WTC11 (cell line): ENCODE measurements at regions not wholly inside any gene's neighbourhood (a gene's known extent, or its start where the extent isn't known, plus 50 kb on each side); places are given as distances from the start of the nearest gene placed in this dataset.

Source experiments
- ATAC-seq: fragments of 200-7000 bp; cut with Tn5 transposase; 2 replicates; pipeline ENCODE4 v1.10.0; 2021; ENCODE audit warnings: mild to moderate bottlenecking, moderate library complexity
- CTCF ChIA-PET: fragments of 300-600 bp; sonication (Branson Sonifier 250); formaldehyde crosslinking; loops from one replicate; lab custom pipeline; 2021; ENCODE audit warnings: antibody characterized with exemption; lab: Charles Lee
- POLR2A ChIA-PET: fragments of 350-600 bp; sonication (Branson Sonifier 250); formaldehyde crosslinking; loops from one replicate; lab custom pipeline; 2021; ENCODE audit warnings: antibody characterized with exemption; lab: Charles Lee
- DNase-seq: peaks from one replicate; pipeline ENCODE4 v3.0.0; 2021; ENCODE audit warnings: low spot score
- H3K27ac Mint-ChIP-seq: 2 replicates; pipeline ENCODE4 v1.8.0; 2021; ENCODE audit warnings: mixed read lengths
- H3K27me3 Mint-ChIP-seq: 2 replicates; pipeline ENCODE4 v1.8.0; 2021; ENCODE audit warnings: low read depth, mild to moderate bottlenecking, moderate library complexity, mixed read lengths
- H3K36me3 Mint-ChIP-seq: 2 replicates; pipeline ENCODE4 v1.8.0; 2021; ENCODE audit warnings: mixed read lengths
- H3K4me1 Mint-ChIP-seq: 2 replicates; pipeline ENCODE4 v1.8.0; 2022; ENCODE audit warnings: mixed read lengths
- H3K4me3 Mint-ChIP-seq: 2 replicates; pipeline ENCODE4 v1.8.0; 2021; ENCODE audit warnings: mild to moderate bottlenecking, moderate library complexity, mixed read lengths
- H3K9me3 Mint-ChIP-seq: 2 replicates; pipeline ENCODE4 v1.8.0; 2021; ENCODE audit warnings: mixed read lengths
- CBFB ChIP-seq: sonication (generic); formaldehyde crosslinking; IDR thresholded peaks from 2 replicates; pipeline ENCODE4 v1.8.1; 2022; ENCODE audit warnings: mild to moderate bottlenecking, low read depth, missing genetic modification reagents
- FOXK1 ChIP-seq: sonication (generic); formaldehyde crosslinking; IDR thresholded peaks from 2 replicates; pipeline ENCODE4 v1.8.0; 2022; ENCODE audit warnings: mild to moderate bottlenecking, moderate library complexity, missing genetic modification reagents
- GTF2I ChIP-seq: fragments of 250-450 bp; sonication (Bioruptor Pico); conservative IDR thresholded peaks from 2 replicates; pipeline ENCODE4 v1.4.0; 2021; ENCODE audit warnings: mild to moderate bottlenecking
- MXD4 ChIP-seq: fragments of 250-450 bp; sonication (Bioruptor Pico); IDR thresholded peaks from 2 replicates; pipeline ENCODE4 v1.8.0; 2021; ENCODE audit warnings: mild to moderate bottlenecking, moderate library complexity, borderline replicate concordance
- NFATC4 ChIP-seq: fragments of 250-450 bp; sonication (Bioruptor Pico); IDR thresholded peaks from 2 replicates; pipeline ENCODE4 v1.9.0; 2021; ENCODE audit warnings: mild to moderate bottlenecking
- PRRX2 ChIP-seq: fragments of 250-450 bp; sonication (Bioruptor Pico); IDR thresholded peaks from 2 replicates; pipeline ENCODE4 v1.8.0; 2021; ENCODE audit warnings: mild to moderate bottlenecking
- TEAD4 ChIP-seq: sonication (generic); formaldehyde crosslinking; IDR thresholded peaks from 2 replicates; pipeline ENCODE4 v1.8.0; 2022; ENCODE audit warnings: mild to moderate bottlenecking, missing genetic modification reagents
- ZNF121 ChIP-seq: sonication (generic); formaldehyde crosslinking; IDR thresholded peaks from 2 replicates; pipeline ENCODE4 v1.8.0; 2023; ENCODE audit warnings: missing genetic modification reagents
- ZNF263 ChIP-seq: sonication (generic); formaldehyde crosslinking; IDR thresholded peaks from 2 replicates; pipeline ENCODE4 v1.8.1; 2022; ENCODE audit warnings: low read depth, mild to moderate bottlenecking, moderate library complexity, missing genetic modification reagents
- ZNF416 ChIP-seq: fragments of 250-450 bp; sonication (Bioruptor Pico); IDR thresholded peaks from 2 replicates; pipeline ENCODE4 v1.9.0; 2021; ENCODE audit warnings: mild to moderate bottlenecking, inconsistent platforms
- TF ChIP-seq, protein P1 (sequence below): sonication (generic); formaldehyde crosslinking; IDR thresholded peaks from 2 replicates; pipeline ENCODE4 v1.8.0; 2023; ENCODE audit warnings: missing genetic modification reagents
- TF ChIP-seq, protein P2 (sequence below): sonication (generic); formaldehyde crosslinking; IDR thresholded peaks from 2 replicates; pipeline ENCODE4 v1.8.0; 2022; ENCODE audit warnings: missing genetic modification reagents
- TF ChIP-seq, protein P3 (sequence below): sonication (generic); formaldehyde crosslinking; conservative IDR thresholded peaks from 2 replicates; pipeline ENCODE4 v1.8.1; 2022; ENCODE audit warnings: mild to moderate bottlenecking, missing genetic modification reagents
- TF ChIP-seq, protein P4 (sequence below): sonication (generic); formaldehyde crosslinking; IDR thresholded peaks from 2 replicates; pipeline ENCODE4 v1.8.0; 2022; ENCODE audit warnings: mild to moderate bottlenecking, missing genetic modification reagents
- TF ChIP-seq, protein P5 (sequence below): fragments of 200-600 bp; IDR thresholded peaks from 2 replicates; pipeline ENCODE4 v1.8.0; 2022; ENCODE audit warnings: antibody characterized with exemption
- TF ChIP-seq, protein P6 (sequence below): sonication (generic); formaldehyde crosslinking; IDR thresholded peaks from 2 replicates; pipeline ENCODE4 v1.8.0; 2022; ENCODE audit warnings: mild to moderate bottlenecking, missing genetic modification reagents
- TF ChIP-seq, protein P7 (sequence below): fragments of 250-450 bp; sonication (Bioruptor Pico); IDR thresholded peaks from 2 replicates; pipeline ENCODE4 v1.9.0; 2021; ENCODE audit warnings: mild to moderate bottlenecking
- TF ChIP-seq, protein P8 (sequence below): sonication (generic); formaldehyde crosslinking; IDR thresholded peaks from 2 replicates; pipeline ENCODE4 v1.8.0; 2023; ENCODE audit warnings: mild to moderate bottlenecking, missing genetic modification reagents

DNA sequence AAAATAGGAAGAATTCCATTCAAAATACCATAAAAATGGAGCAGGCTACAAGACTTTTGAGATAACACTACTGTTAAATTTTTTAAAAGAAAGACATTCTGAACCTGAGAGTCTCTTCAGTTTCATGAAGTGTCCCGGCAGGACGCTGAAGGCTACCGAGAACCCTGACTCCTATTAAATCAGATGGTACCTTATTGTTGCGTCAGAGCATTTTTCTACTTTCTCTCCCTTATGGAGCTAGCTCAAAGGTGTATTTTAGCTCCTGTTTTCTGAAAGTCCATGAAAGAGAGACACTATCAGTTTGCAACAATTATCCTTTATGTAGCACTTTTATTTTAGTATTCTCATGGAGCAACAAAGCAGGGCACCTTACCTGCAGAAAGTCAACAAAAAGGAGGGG is 626.7 kb downstream of the IRS1 start:
- Mint-ChIP-seq H3K9me3 (peaks cover 10% of the 10 kb centered on the region), H3K27me3 (no peaks in the 10 kb centered on the region), H3K4me1 (peaks cover 6% of the 10 kb centered on the region; the same call in 1 of the 2 replicates), H3K36me3 (peaks cover 5% of the 10 kb centered on the region; the same call in 1 of the 2 replicates), H3K27ac (no peak overlapping the region), H3K4me3 (no peak overlapping the region)
- ChIA-PET POLR2A (no interaction called here), CTCF (interaction anchor here (1.2 kb wide), 1 partner anchor 43 kb away, joined by 3 read pairs; no protein-coding TSS in a partner anchor)
- ATAC-seq (no peak), DNase-seq (no peak)
- TF ChIP-seq CBFB (CRISPR knock-in tag) (no peak), TEAD4 (CRISPR knock-in tag) (no peak), ZNF121 (CRISPR knock-in tag) (no peak), ZNF263 (no peak), NFATC4 (CRISPR knock-in tag) (no peak), FOXK1 (no peak), GTF2I (CRISPR knock-in tag) (no peak), PRRX2 (CRISPR knock-in tag) (no peak), MXD4 (no peak), ZNF416 (CRISPR knock-in tag) (no peak)
- TF ChIP-seq, protein P1, sequence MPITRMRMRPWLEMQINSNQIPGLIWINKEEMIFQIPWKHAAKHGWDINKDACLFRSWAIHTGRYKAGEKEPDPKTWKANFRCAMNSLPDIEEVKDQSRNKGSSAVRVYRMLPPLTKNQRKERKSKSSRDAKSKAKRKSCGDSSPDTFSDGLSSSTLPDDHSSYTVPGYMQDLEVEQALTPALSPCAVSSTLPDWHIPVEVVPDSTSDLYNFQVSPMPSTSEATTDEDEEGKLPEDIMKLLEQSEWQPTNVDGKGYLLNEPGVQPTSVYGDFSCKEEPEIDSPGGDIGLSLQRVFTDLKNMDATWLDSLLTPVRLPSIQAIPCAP, result no peak
- TF ChIP-seq, protein P2, sequence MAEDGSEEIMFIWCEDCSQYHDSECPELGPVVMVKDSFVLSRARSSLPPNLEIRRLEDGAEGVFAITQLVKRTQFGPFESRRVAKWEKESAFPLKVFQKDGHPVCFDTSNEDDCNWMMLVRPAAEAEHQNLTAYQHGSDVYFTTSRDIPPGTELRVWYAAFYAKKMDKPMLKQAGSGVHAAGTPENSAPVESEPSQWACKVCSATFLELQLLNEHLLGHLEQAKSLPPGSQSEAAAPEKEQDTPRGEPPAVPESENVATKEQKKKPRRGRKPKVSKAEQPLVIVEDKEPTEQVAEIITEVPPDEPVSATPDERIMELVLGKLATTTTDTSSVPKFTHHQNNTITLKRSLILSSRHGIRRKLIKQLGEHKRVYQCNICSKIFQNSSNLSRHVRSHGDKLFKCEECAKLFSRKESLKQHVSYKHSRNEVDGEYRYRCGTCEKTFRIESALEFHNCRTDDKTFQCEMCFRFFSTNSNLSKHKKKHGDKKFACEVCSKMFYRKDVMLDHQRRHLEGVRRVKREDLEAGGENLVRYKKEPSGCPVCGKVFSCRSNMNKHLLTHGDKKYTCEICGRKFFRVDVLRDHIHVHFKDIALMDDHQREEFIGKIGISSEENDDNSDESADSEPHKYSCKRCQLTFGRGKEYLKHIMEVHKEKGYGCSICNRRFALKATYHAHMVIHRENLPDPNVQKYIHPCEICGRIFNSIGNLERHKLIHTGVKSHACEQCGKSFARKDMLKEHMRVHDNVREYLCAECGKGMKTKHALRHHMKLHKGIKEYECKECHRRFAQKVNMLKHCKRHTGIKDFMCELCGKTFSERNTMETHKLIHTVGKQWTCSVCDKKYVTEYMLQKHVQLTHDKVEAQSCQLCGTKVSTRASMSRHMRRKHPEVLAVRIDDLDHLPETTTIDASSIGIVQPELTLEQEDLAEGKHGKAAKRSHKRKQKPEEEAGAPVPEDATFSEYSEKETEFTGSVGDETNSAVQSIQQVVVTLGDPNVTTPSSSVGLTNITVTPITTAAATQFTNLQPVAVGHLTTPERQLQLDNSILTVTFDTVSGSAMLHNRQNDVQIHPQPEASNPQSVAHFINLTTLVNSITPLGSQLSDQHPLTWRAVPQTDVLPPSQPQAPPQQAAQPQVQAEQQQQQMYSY (CRISPR knock-in tag), result no peak
- TF ChIP-seq, protein P3, sequence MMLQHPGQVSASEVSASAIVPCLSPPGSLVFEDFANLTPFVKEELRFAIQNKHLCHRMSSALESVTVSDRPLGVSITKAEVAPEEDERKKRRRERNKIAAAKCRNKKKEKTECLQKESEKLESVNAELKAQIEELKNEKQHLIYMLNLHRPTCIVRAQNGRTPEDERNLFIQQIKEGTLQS (CRISPR knock-in tag), result no peak
- TF ChIP-seq, protein P4, sequence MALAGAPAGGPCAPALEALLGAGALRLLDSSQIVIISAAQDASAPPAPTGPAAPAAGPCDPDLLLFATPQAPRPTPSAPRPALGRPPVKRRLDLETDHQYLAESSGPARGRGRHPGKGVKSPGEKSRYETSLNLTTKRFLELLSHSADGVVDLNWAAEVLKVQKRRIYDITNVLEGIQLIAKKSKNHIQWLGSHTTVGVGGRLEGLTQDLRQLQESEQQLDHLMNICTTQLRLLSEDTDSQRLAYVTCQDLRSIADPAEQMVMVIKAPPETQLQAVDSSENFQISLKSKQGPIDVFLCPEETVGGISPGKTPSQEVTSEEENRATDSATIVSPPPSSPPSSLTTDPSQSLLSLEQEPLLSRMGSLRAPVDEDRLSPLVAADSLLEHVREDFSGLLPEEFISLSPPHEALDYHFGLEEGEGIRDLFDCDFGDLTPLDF (CRISPR knock-in tag), result no peak
- TF ChIP-seq, protein P5, sequence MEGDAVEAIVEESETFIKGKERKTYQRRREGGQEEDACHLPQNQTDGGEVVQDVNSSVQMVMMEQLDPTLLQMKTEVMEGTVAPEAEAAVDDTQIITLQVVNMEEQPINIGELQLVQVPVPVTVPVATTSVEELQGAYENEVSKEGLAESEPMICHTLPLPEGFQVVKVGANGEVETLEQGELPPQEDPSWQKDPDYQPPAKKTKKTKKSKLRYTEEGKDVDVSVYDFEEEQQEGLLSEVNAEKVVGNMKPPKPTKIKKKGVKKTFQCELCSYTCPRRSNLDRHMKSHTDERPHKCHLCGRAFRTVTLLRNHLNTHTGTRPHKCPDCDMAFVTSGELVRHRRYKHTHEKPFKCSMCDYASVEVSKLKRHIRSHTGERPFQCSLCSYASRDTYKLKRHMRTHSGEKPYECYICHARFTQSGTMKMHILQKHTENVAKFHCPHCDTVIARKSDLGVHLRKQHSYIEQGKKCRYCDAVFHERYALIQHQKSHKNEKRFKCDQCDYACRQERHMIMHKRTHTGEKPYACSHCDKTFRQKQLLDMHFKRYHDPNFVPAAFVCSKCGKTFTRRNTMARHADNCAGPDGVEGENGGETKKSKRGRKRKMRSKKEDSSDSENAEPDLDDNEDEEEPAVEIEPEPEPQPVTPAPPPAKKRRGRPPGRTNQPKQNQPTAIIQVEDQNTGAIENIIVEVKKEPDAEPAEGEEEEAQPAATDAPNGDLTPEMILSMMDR, result no peak
- TF ChIP-seq, protein P6, sequence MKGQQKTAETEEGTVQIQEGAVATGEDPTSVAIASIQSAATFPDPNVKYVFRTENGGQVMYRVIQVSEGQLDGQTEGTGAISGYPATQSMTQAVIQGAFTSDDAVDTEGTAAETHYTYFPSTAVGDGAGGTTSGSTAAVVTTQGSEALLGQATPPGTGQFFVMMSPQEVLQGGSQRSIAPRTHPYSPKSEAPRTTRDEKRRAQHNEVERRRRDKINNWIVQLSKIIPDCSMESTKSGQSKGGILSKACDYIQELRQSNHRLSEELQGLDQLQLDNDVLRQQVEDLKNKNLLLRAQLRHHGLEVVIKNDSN (CRISPR knock-in tag), result no peak
- TF ChIP-seq, protein P7, sequence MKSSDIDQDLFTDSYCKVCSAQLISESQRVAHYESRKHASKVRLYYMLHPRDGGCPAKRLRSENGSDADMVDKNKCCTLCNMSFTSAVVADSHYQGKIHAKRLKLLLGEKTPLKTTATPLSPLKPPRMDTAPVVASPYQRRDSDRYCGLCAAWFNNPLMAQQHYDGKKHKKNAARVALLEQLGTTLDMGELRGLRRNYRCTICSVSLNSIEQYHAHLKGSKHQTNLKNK (CRISPR knock-in tag), result no peak
- TF ChIP-seq, protein P8, sequence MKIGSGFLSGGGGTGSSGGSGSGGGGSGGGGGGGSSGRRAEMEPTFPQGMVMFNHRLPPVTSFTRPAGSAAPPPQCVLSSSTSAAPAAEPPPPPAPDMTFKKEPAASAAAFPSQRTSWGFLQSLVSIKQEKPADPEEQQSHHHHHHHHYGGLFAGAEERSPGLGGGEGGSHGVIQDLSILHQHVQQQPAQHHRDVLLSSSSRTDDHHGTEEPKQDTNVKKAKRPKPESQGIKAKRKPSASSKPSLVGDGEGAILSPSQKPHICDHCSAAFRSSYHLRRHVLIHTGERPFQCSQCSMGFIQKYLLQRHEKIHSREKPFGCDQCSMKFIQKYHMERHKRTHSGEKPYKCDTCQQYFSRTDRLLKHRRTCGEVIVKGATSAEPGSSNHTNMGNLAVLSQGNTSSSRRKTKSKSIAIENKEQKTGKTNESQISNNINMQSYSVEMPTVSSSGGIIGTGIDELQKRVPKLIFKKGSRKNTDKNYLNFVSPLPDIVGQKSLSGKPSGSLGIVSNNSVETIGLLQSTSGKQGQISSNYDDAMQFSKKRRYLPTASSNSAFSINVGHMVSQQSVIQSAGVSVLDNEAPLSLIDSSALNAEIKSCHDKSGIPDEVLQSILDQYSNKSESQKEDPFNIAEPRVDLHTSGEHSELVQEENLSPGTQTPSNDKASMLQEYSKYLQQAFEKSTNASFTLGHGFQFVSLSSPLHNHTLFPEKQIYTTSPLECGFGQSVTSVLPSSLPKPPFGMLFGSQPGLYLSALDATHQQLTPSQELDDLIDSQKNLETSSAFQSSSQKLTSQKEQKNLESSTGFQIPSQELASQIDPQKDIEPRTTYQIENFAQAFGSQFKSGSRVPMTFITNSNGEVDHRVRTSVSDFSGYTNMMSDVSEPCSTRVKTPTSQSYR, result no peak
